HG02981 (cell line): ENCODE measurements at regions not wholly inside any gene's neighbourhood (a gene's known extent, or its start where the extent isn't known, plus 50 kb on each side); places are given as distances from the start of the nearest gene placed in this dataset.

Source experiments
- ATAC-seq: cut with Tn5 transposase; IDR thresholded peaks from one replicate; pipeline ENCODE4 v1.9.1; 2021; ENCODE audit warnings: mild to moderate bottlenecking, moderate library complexity; ENCODE audit not compliant: unreplicated experiment

DNA sequence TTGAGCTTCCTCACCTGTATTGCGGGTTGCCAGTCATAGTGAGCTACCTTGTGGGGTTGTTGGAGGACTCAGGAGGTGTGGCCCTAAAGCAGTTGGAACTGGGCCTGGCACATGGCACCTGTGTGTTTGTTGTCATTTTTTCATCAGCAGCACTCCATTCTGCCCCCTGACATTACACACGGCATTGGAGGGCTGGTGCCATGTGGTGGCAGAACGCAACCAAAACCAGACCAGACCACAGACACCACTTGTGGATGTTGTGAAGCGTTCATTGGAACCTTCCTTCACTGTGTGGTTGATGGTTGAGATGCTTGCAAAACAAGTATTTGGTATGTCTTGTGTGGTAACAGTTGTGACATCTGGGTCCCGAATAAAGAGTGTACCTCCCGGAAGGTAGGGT is 113.2 kb upstream of the ERCC6L2 start:
- no peak for ATAC-seq

DNA sequence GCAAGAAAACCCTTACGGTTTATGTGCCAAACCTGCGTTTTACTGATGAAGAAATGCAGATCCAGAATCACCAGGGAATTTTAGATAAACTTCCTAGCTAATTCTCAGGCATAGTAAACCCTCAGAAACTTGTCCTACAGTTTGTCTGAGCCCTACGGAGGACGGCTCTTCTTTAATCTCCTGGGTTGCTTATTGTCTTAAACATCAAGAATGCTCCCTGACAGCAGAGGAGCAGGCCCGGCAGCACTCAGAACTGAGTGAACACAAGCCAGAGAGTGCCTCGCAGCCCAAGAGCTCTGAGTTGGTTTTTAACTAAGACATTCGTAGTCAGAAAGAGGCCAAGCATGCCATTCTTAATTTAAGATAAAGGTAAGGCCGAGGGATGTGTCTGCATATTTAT is 114.7 kb upstream of the ERCC6L2 start:
- no peak for ATAC-seq

GRCh38 chr9:95757439-95757838 is 118.1 kb upstream of the ERCC6L2 start:
- ATAC-seq, result no peak

- no peak for ATAC-seq
Measured at GRCh38 chr9:95756986-95757385, 118.5 kb upstream of the ERCC6L2 start.

DNA sequence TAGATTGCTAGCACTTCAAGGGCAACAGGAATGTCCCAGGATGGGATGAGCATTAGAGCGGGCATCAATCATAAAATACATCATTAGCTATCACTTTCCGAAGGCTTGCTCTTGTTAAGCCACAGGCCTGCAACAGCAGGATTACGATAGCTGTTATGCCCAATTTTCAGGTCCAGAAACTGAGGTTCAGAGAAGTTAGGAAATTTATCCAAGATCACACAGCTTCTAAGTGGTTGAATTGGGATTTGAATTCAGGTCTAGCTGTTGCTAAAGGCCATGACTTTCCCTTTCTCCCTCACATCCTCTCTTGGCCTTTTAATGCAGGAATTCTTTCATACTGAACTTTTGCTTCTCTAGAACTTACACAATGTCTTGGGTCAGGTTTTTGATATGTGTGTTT is 119.4 kb upstream of the ERCC6L2 start:
- no peak for ATAC-seq

DNA sequence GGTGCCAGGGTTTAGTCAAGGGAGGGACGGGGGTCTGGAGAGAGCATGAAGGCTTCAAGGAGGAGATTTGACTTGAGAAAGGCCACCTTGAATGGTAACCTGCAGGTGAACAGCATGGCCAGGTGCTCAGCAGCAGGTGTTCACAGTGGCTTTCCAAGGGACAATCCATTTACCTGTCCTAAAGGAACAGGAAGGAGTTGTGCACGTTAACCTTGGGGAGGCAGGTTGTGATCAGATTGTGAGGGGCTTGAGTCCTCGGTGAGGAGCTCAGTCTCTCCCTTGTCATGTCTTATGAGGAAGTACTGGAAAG is 120.1 kb upstream of the ERCC6L2 start:
- ATAC-seq, result no peak

DNA sequence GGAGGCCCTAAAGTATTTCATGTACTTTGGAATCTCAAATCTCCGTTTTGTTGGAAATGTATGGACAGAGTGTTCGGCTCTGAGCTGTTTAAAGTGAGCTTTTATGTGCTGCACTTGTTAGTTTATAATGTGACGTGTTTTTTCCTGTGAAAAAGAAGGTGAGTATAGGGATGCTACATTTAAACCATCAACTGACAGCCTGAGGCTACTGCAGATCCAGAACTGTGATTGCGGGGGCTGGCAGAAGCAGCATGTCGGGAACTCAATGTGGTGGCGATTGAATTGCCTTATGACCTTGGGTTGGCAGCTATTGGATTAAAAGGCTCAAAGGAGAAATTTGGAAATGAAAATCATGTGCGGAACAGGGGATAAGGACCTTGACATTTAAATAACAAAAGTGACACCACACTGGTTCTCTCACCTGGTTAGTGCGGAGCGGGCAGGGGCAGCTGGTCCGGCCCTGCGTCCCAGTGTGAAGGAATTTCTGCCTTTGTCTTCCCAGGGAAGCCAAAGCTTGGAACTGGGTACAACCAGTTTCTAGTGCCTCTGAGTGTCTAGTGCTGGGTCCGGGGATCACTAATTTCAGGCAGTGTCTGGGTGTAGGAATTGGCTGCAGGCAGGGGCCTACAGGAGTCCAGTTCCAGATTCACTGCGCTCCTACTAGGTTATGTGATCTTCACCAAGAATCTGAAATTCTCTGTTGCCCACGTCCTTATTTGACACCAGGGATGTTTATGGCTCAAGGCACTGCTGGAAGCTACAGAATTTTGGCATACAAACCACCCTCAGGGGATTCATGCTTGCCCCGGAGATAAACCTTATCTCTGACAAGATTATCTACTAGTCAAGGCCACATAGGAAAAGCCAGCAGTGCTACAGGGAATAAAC is 120.7 kb upstream of the ERCC6L2 start:
- ATAC-seq, result no peak

GRCh38 chr9:95753762-95754465 is 121.6 kb upstream of the ERCC6L2 start:
- no peak for ATAC-seq

- no peak for ATAC-seq
Measured at GRCh38 chr9:95752129-95752731, 123.3 kb upstream of the ERCC6L2 start.

DNA sequence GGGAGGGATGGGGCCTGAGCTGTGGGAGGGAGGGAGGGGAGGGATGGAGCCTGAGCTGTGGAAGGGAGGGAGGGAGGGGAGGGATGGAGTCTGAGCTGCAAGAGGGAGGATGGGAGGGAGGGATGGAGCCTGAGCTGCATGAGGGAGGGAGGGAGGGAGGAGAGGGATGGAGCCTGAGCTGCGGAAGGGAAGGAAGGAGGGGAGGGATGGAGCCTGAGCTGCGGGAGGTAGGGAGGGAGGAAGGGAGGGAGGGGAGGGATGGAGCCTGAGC is 124.0 kb upstream of the ERCC6L2 start:
- ATAC-seq, result no peak

DNA sequence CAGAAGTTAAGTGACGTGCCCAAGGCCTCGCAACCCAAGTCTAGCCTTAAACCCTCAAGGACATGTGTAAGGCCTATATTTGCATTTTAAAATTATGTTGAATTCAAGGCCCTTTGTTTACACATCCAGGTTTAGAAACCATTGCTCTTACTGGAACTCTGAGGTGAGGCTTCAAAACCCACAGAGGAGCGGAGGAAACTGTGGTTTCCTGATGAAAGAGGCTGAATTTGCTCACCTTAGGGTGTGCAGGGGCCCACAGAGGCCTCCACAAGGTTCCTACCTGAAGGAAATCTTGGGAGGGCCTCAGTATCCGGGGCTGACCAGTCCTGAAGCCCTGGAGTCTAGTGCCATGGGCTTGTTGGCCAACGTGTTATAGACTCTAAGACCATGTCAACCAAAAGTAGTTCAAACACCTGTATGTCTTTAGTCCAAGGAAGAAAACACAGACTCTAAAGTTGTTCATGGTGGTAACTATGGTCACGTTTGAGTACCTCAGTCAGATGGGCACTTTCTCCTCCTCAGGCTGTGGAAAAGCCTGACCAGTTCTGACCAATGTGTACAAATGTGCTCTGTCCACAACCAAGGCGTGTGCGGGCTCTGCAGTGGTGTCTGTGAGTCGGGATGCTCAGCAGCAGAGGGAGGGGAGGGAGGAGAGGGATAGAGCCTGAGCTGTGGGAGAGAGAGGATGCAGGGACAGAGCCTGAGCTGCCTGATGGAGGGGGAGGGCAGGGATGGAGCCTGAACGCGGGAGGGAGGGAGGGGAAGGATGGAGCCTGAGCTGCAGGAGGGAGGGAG is 124.6 kb upstream of the ERCC6L2 start:
- ATAC-seq, result no peak

DNA sequence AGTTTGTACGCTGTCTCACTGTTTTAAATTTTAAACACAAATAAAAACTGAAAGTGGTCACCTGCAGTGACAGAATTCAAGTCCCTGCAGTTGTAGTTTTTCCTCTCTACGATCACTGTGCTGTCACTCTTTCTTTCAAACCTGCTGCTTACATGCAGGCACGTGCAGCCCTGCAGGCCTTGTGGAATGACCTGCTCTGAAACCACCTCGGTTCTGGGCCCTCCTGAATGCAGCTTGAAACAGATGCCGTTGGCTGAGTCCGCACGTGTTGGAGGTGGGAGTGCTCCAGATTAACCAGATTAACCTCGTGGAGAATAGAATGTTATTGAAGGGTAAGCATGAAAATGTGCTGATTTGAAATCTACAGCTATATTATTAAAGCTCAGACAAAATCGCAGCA is 126.0 kb upstream of the ERCC6L2 start:
- no peak for ATAC-seq

GRCh38 chr9:95746408-95747180 is 128.9 kb upstream of the ERCC6L2 start:
- ATAC-seq, result no peak

- no peak for ATAC-seq
Measured at GRCh38 chr9:95742821-95743220, 132.7 kb upstream of the ERCC6L2 start.

GRCh38 chr9:95741631-95742030 is 133.9 kb upstream of the ERCC6L2 start:
- ATAC-seq, result no peak

DNA sequence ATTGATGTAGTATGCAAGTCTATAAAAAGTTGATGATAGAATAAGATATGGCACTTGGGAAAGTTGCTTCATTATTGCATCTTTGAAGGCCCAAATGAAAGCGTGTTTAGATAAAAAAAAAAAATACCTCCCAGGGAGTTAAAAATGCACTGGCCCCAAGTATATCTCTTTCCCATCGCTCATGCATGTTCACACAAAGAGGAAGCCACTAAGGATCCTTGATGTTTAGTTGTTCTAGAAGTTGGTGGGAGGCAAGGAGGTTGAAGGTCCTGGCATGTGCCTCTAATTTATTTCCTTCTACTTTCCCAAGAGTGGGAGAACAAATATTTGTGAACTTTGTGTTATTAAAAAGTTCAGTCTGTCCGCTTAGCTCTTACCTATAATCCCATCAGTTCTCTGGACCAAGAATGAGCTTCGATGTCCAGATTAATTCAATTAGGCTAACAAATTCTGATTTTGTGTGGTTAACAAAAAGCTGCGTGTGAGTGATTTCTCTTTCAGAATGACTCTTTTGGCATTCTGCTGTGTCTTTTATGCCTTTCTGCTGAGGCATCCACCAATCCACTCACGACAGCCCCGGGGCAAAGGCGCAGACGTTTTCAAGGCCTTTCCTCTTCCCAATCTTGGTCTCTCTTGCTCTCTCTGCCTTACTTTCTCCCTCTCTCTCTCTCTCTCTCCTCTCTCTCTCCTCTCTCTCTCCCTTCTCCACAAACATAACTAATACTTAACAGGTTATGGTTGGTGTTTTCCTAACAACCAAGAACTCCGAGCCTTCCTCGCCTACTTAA is 135.1 kb upstream of the ERCC6L2 start:
- no peak for ATAC-seq

DNA sequence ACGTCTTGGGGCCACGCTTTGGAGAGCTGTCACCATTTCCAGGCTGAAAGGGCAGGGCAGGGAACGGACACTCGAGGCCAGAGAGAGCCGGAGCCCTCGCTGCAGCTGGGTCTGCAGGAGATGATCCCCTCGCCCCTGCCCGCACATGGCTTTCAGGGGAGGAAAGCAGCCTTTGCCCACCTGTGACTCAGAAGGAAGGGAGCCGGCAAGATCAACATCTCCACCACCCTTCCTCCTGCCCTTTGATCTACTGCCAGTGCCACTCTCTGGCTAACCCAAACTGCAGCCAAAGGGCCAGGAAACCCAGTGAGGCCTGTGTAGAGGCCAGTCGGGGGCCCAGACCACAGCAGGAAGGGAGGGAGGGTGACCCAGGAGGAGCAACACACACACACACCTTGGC is 137.1 kb upstream of the ERCC6L2 start:
- ATAC-seq, result no peak

- ATAC-seq, result no peak
Measured at GRCh38 chr9:95736891-95737522, 138.5 kb upstream of the ERCC6L2 start.

DNA sequence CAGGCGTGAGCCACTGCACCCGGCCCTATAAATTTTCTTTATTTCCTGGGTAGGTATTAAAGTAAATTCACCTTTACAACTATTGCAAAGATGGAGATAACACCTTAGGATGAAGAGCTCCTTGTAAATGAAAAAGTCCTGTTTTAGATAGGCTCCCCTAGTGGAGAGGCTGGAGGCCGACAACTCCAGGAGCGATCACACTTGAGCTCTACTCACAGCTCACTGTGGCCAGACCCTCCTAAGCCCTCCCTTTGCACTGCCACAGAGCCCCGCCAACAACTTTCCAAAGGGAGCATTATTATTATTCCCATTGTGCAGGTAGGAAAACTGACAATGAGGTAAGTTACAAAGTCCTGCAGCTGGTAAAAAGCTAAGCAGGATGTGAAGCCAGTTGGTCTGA is 139.1 kb upstream of the ERCC6L2 start:
- ATAC-seq, result no peak

- ATAC-seq, result no peak
Measured at GRCh38 chr9:95735701-95736100, 139.8 kb upstream of the ERCC6L2 start.
